ENCODE measurements at regions not wholly inside any gene's neighbourhood (a gene's known extent, or its start where the extent isn't known, plus 50 kb on each side); places are given as distances from the start of the nearest gene placed in this dataset.

DNA sequence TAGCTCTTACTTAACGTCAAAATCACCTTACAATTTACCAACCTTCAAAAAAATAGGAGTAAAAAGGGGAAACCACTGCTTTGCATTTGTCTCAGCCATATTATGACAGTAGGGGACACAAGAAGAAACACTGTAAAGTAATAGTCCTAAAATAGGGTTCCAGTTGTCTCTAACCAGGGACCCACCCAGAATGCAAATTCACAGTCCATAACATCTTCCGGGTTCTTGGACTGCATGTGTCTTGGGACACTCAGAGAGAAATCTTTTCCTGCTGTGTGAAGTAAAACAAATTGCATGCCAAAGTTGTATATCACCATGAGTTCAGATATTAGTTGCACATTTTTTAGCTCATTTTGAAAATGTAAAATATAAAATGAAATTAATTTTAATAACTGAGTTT lies 69.8 kb upstream of the PGR start:
- TF ChIP-seq, protein P1, sequence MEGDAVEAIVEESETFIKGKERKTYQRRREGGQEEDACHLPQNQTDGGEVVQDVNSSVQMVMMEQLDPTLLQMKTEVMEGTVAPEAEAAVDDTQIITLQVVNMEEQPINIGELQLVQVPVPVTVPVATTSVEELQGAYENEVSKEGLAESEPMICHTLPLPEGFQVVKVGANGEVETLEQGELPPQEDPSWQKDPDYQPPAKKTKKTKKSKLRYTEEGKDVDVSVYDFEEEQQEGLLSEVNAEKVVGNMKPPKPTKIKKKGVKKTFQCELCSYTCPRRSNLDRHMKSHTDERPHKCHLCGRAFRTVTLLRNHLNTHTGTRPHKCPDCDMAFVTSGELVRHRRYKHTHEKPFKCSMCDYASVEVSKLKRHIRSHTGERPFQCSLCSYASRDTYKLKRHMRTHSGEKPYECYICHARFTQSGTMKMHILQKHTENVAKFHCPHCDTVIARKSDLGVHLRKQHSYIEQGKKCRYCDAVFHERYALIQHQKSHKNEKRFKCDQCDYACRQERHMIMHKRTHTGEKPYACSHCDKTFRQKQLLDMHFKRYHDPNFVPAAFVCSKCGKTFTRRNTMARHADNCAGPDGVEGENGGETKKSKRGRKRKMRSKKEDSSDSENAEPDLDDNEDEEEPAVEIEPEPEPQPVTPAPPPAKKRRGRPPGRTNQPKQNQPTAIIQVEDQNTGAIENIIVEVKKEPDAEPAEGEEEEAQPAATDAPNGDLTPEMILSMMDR (IDR thresholded peaks at IDR 0.05) = no peak
- TF ChIP-seq POLR2A (IDR thresholded peaks at IDR 0.05) = no peak
